AG20443 (cell line): ENCODE measurements at regions not wholly inside any gene's neighbourhood (a gene's known extent, or its start where the extent isn't known, plus 50 kb on each side); places are given as distances from the start of the nearest gene placed in this dataset.
"Not testable (repeated sequence)": the region's sequence is repeated elsewhere in the genome, so short reads cannot be mapped to it uniquely, and the experiment has no call there.

Experiments
- DNase-seq: peaks from one replicate; pipeline ENCODE4 v3.0.0; 2012; ENCODE audit warnings: low spot score, mixed read lengths

GRCh38 chr11:44452827-44453572 lies 112.5 kb upstream of the CD82 start:
- DNase-seq = no peak

GRCh38 chr11:44453871-44454270 lies 111.6 kb upstream of the CD82 start:
- DNase-seq = no peak

GRCh38 chr11:44454666-44455065 lies 110.8 kb upstream of the CD82 start:
- DNase-seq = no peak

- DNase-seq = no peak
Measured at GRCh38 chr11:44456544-44457300, 108.7 kb upstream of the CD82 start.

- no peak for DNase-seq
Measured at GRCh38 chr11:44457862-44458261, 107.6 kb upstream of the CD82 start.

- DNase-seq = no peak
Measured at GRCh38 chr11:44463751-44464150, 101.7 kb upstream of the CD82 start.

GRCh38 chr11:44464741-44465140 lies 100.7 kb upstream of the CD82 start:
- no peak for DNase-seq

GRCh38 chr11:44466531-44467205 lies 98.8 kb upstream of the CD82 start:
- DNase-seq = no peak

GRCh38 chr11:44467413-44467812 lies 98.0 kb upstream of the CD82 start:
- DNase-seq = no peak

- no peak for DNase-seq
Measured at GRCh38 chr11:44467931-44468330, 97.5 kb upstream of the CD82 start.

- no peak for DNase-seq
Measured at GRCh38 chr11:44468345-44468988, 97.0 kb upstream of the CD82 start.

- no peak for DNase-seq
Measured at GRCh38 chr11:44469412-44469811, 96.1 kb upstream of the CD82 start.

- no peak for DNase-seq
Measured at GRCh38 chr11:44470854-44471253, 94.6 kb upstream of the CD82 start.

GRCh38 chr11:44471603-44472002 lies 93.9 kb upstream of the CD82 start:
- DNase-seq = no peak

GRCh38 chr11:44472916-44473315 lies 92.5 kb upstream of the CD82 start:
- no peak for DNase-seq

- no peak for DNase-seq
Measured at GRCh38 chr11:44474702-44475101, 90.8 kb upstream of the CD82 start.

- DNase-seq = no peak
Measured at GRCh38 chr11:44475114-44475686, 90.3 kb upstream of the CD82 start.

GRCh38 chr11:44482338-44482737 lies 83.1 kb upstream of the CD82 start:
- DNase-seq = not testable (repeated sequence)

- peak; percentile 64 for DNase-seq
Measured at GRCh38 chr11:44483919-44484610, 81.4 kb upstream of the CD82 start.

GRCh38 chr11:44488165-44488965 lies 77.1 kb upstream of the CD82 start:
- DNase-seq = no peak

- no peak for DNase-seq
Measured at GRCh38 chr11:44493383-44493782, 72.1 kb upstream of the CD82 start.
